Omental fat pad (tissue), 3 donors: ENCODE measurements at regions not wholly inside any gene's neighbourhood (a gene's known extent, or its start where the extent isn't known, plus 50 kb on each side); places are given as distances from the start of the nearest gene placed in this dataset.

Experiments
- ATAC-seq: fragments of 150-250 bp; one replicate; pipeline ENCODE4 v1.9.1; 2016; ENCODE audit warnings: mild to moderate bottlenecking, moderate library complexity; ENCODE audit not compliant: low FRiP score
- DNase-seq: peaks from one replicate; pipeline ENCODE4 v3.0.0-alpha.2; 2019; ENCODE audit warnings: low spot score
- TF ChIP-seq, protein P1 (sequence below), 3 donors: fragments of 450-650 bp; IDR thresholded peaks; one replicate each; pipeline ENCODE4 v1.5.1; 2016 to 2017; ENCODE audit warnings: antibody characterized with exemption in 3 of 3, mild to moderate bottlenecking in 3 of 3, moderate library complexity in 2 of 3

- TF ChIP-seq, protein P1, sequence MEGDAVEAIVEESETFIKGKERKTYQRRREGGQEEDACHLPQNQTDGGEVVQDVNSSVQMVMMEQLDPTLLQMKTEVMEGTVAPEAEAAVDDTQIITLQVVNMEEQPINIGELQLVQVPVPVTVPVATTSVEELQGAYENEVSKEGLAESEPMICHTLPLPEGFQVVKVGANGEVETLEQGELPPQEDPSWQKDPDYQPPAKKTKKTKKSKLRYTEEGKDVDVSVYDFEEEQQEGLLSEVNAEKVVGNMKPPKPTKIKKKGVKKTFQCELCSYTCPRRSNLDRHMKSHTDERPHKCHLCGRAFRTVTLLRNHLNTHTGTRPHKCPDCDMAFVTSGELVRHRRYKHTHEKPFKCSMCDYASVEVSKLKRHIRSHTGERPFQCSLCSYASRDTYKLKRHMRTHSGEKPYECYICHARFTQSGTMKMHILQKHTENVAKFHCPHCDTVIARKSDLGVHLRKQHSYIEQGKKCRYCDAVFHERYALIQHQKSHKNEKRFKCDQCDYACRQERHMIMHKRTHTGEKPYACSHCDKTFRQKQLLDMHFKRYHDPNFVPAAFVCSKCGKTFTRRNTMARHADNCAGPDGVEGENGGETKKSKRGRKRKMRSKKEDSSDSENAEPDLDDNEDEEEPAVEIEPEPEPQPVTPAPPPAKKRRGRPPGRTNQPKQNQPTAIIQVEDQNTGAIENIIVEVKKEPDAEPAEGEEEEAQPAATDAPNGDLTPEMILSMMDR (IDR thresholded peaks at IDR 0.05): no peak
- no peak for DNase-seq
- ATAC-seq: no peak
These were observed 121.4 kb upstream of the FOXF1 start for GRCh38 chr16:86388976-86389375.

- no peak for ATAC-seq
- TF ChIP-seq, protein P1 (IDR thresholded peaks at IDR 0.05): no peak
- no peak for DNase-seq
These were observed 120.6 kb upstream of the FOXF1 start for GRCh38 chr16:86389566-86390328.

DNA sequence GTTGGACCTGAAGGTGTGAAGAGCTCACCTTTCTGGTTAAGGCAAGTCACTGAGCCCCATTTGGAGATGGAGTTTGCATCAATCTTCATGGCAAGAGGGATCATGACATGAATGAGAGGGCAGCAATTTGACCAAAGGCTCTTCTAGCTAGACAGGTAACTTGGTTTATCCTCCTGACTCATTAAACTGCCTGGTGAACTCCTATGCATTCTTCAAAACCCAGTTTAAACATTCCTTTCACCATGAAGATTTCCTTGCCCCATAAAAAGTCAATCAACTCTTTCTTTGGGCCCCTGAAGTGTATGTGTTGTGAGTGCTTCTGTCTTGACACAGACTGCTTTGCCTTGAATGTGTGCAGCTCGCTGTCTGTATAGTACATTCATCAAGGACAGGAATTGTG, 120.0 kb upstream of the FOXF1 start:
- no peak for ATAC-seq
- TF ChIP-seq, protein P1 (IDR thresholded peaks at IDR 0.05): no peak
- DNase-seq: no peak

- TF ChIP-seq, protein P1 (IDR thresholded peaks at IDR 0.05): no peak
- ATAC-seq: no peak
- DNase-seq: no peak
These were observed 118.8 kb upstream of the FOXF1 start for GRCh38 chr16:86391486-86391885.

DNA sequence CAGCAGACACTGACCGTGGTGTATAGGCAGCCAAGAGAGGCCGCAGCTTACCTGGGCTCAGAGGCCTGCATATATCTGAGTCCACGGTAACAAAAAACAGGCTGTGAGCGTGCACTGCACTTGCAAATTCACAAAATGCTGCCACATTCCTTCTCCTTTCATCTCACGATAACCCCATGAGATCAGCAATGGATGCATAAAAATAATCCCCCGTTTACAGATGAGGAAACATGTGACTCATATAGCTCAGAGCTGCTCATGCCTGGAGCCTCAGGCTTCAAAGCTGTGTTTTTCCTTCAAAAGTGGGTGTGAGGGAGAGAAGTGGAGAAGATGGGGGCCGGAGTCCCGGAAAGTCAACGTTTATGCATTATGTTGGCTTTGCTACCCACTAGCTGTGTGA, 118.3 kb upstream of the FOXF1 start:
- no peak for ATAC-seq

GRCh38 chr16:86392436-86393152, 117.7 kb upstream of the FOXF1 start:
- TF ChIP-seq, protein P1 (IDR thresholded peaks at IDR 0.05): no peak
- ATAC-seq (no peak), DNase-seq (no peak)

More for the DNA sequence above, 118.3 kb upstream of the FOXF1 start:
- TF ChIP-seq, protein P1 (IDR thresholded peaks at IDR 0.05): no peak
- no peak for DNase-seq
